ENCODE measurements at regions not wholly inside any gene's neighbourhood (a gene's known extent, or its start where the extent isn't known, plus 50 kb on each side); places are given as distances from the start of the nearest gene placed in this dataset.

DNA sequence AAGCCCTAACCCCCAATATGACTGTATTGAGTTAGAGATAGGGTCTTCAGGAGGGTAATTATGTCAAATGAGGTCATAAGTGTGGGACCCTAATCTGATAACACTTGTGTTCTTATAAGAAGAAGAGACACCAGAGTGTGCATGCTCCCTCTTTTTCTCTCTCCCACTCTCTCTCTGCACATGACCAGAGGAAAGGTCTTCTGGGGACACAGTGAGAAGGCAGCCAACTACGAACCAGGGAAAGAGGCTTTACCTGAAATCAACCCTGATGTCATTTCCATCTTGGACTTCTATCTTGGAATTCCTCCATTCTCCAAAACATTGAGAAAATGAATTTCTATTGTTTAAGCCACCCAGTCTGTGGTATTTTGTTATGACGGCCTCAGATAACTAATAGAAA, 97.2 kb upstream of the MAD2L1 start:
- TF ChIP-seq ZSCAN25 (CRISPR knock-in tag; IDR thresholded peaks at IDR 0.05) (no peak), ZNF234 (CRISPR knock-in tag; conservative IDR thresholded peaks at IDR 0.05) (no peak), ZNF674 (CRISPR knock-in tag; IDR thresholded peaks at IDR 0.05; ENCODE audit: low read depth) (no peak), CHCHD3 (CRISPR knock-in tag; IDR thresholded peaks at IDR 0.05) (no peak), NFIB (CRISPR knock-in tag; IDR thresholded peaks at IDR 0.05; ENCODE audit: borderline replicate concordance) (no peak), MTA1 (CRISPR knock-in tag; IDR thresholded peaks at IDR 0.05; ENCODE audit: borderline replicate concordance) (no peak), ZNF614 (CRISPR knock-in tag; IDR thresholded peaks at IDR 0.05; ENCODE audit: borderline replicate concordance) (no peak), ZNF891 (CRISPR knock-in tag; IDR thresholded peaks at IDR 0.05) (no peak), ZNF605 (CRISPR knock-in tag; IDR thresholded peaks at IDR 0.05) (no peak), CAMTA2 (CRISPR knock-in tag; IDR thresholded peaks at IDR 0.05; ENCODE audit: borderline replicate concordance) (no peak), HIVEP1 (CRISPR knock-in tag; IDR thresholded peaks at IDR 0.05) (no peak), ZNF510 (CRISPR knock-in tag; IDR thresholded peaks at IDR 0.05; ENCODE audit: low read depth) (no peak), KLF13 (CRISPR knock-in tag; IDR thresholded peaks at IDR 0.05) (no peak), GABPB1 (CRISPR knock-in tag; IDR thresholded peaks at IDR 0.05) (no peak), MYC (CRISPR knock-in tag; IDR thresholded peaks at IDR 0.05; ENCODE audit: borderline replicate concordance) (no peak)
- TF ChIP-seq, protein P1, sequence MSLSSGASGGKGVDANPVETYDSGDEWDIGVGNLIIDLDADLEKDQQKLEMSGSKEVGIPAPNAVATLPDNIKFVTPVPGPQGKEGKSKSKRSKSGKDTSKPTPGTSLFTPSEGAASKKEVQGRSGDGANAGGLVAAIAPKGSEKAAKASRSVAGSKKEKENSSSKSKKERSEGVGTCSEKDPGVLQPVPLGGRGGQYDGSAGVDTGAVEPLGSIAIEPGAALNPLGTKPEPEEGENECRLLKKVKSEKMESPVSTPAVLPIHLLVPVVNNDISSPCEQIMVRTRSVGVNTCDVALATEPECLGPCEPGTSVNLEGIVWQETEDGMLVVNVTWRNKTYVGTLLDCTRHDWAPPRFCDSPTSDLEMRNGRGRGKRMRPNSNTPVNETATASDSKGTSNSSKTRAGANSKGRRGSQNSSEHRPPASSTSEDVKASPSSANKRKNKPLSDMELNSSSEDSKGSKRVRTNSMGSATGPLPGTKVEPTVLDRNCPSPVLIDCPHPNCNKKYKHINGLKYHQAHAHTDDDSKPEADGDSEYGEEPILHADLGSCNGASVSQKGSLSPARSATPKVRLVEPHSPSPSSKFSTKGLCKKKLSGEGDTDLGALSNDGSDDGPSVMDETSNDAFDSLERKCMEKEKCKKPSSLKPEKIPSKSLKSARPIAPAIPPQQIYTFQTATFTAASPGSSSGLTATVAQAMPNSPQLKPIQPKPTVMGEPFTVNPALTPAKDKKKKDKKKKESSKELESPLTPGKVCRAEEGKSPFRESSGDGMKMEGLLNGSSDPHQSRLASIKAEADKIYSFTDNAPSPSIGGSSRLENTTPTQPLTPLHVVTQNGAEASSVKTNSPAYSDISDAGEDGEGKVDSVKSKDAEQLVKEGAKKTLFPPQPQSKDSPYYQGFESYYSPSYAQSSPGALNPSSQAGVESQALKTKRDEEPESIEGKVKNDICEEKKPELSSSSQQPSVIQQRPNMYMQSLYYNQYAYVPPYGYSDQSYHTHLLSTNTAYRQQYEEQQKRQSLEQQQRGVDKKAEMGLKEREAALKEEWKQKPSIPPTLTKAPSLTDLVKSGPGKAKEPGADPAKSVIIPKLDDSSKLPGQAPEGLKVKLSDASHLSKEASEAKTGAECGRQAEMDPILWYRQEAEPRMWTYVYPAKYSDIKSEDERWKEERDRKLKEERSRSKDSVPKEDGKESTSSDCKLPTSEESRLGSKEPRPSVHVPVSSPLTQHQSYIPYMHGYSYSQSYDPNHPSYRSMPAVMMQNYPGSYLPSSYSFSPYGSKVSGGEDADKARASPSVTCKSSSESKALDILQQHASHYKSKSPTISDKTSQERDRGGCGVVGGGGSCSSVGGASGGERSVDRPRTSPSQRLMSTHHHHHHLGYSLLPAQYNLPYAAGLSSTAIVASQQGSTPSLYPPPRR (CRISPR knock-in tag; IDR thresholded peaks at IDR 0.05; ENCODE audit: borderline replicate concordance) = no peak
- TF ChIP-seq, protein P2, sequence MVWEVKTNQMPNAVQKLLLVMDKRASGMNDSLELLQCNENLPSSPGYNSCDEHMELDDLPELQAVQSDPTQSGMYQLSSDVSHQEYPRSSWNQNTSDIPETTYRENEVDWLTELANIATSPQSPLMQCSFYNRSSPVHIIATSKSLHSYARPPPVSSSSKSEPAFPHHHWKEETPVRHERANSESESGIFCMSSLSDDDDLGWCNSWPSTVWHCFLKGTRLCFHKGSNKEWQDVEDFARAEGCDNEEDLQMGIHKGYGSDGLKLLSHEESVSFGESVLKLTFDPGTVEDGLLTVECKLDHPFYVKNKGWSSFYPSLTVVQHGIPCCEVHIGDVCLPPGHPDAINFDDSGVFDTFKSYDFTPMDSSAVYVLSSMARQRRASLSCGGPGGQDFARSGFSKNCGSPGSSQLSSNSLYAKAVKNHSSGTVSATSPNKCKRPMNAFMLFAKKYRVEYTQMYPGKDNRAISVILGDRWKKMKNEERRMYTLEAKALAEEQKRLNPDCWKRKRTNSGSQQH (CRISPR knock-in tag; IDR thresholded peaks at IDR 0.05; ENCODE audit: low read depth) = no peak
- TF ChIP-seq, protein P3, sequence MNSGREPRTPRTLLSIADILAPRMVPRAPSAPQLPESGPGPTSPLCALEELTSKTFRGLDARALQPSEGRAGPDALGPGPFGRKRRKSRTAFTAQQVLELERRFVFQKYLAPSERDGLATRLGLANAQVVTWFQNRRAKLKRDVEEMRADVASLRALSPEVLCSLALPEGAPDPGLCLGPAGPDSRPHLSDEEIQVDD (CRISPR knock-in tag; IDR thresholded peaks at IDR 0.05; ENCODE audit: borderline replicate concordance) = no peak
- ATAC-seq = no peak
- no TSS peak for BruUV-seq (replicated peaks)
- DNase-seq (ENCODE audit: low spot score) = no peak
- Histone ChIP-seq H3K36me3 (replicated peaks in 1 of 2; ENCODE audit: control insufficient read depth in 1 of 2, insufficient read depth in 2 of 2, low read length in 2 of 2) (no peaks in the 10 kb centered on the region), H3K4me1 (ENCODE audit: insufficient read depth, low read length) (no peaks in the 10 kb centered on the region), H3K9me3 (ENCODE audit: low read length) (no peaks in the 10 kb centered on the region), H3K27ac (ENCODE audit: extremely low read length, insufficient read depth, low read length) (no peak overlapping the region), H3K27me3 (ENCODE audit: control insufficient read depth in 1 of 2, insufficient read depth in 2 of 2, low read length in 2 of 2) (no peaks in the 10 kb centered on the region; a peak in 1 of 5 replicates), H4K20me1 (ENCODE audit: insufficient read depth, low read length) (no peaks in the 10 kb centered on the region), H3K4me2 (ENCODE audit: low read depth, low read length) (no peak overlapping the region), H3K79me2 (ENCODE audit: insufficient read depth, low read length) (no peaks in the 10 kb centered on the region), H3K9ac (ENCODE audit: insufficient read depth, low read depth, low read length) (no peak overlapping the region), H3K4me3 (replicated peaks in 1 of 3; ENCODE audit: insufficient read depth in 1 of 3, low read depth in 2 of 3, low read length in 3 of 3) (no peak overlapping the region), H2AFZ (ENCODE audit: low read length) (no peak overlapping the region)
- ChIA-PET CTCF (ENCODE audit: low intra/inter-chr PET ratio, low total read pairs) (no interaction called here), POLR2A (no interaction called here)
- in situ Hi-C loops (cut with HindIII; ENCODE audit: extremely low pct_ligation_motif_present, low pct_unique_long_range_greater_than_20kb) (no loop called here), intact Hi-C loops (cut with micrococcal nuclease; ENCODE audit: unreplicated experiment) (no loop called here)
- FAIRE-seq = no peak
- WGBS (ENCODE audit: low lambda C conversion rate) = 48% methylated on average over 2 of the region's 2 CpGs

Data from HepG2 (cell line).